Fibroblast of peridontal ligament (primary cell): ENCODE measurements at regions not wholly inside any gene's neighbourhood (a gene's known extent, or its start where the extent isn't known, plus 50 kb on each side); places are given as distances from the start of the nearest gene placed in this dataset.

Experiments used
- DNase-seq: peaks from one replicate; pipeline ENCODE4 v3.0.0-alpha.2; 2010; ENCODE audit errors: extremely low read depth

DNA sequence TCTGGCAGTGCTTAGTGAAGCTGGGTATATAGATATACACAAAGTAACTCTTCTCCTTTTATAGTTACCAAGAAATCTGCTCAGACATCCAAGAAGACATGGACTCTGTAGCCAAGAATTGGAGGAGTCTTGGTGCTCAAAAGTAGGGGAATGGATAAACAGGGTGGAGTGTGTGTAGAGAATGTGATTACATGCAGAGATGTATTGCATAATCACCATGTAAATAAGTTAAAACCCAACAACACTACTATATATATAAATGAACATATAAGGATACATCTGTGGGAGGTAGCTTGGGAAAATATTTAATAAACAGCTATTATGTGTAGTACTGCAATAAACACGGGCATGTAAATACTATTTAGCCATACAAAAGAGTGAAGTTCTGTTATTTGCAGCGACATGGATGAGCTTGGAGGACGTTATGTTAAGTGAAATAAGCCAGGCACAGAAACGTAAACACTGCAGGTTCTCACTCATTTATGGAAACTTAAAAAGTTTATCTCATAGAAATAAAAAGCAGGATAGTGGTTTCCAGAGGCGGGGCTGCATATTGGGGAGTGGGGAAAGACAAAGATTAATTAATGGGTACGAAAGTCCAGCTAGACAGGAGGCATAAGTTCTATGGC, 207.5 kb downstream of the TENT4A start:
- no peak for DNase-seq

DNA sequence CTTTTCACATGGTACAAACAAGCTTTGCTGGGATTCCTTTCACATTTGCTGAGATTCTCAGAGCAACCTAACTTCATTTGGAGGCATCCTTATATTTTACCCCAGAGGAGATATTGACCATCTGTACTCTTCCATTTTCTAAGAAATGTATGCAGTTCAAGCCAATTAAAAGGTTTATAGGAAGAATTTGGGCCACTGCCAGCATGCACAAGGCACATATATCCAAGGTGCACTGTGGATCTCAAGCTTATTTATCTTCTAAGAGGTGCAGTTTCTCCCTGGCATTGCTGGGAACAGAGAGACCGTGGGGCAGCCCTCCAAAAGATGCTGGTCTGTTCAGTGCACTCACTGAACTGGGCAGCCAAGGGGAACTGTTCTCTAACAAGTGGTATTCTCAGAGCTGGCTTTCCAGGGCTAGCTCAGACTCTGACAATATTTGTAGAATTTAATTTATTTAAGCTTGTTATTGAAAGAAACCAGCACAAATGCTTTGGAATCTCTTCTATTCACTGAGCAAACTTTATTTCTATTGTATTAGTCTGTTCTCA, 213.3 kb downstream of the TENT4A start:
- DNase-seq, result no peak

DNA sequence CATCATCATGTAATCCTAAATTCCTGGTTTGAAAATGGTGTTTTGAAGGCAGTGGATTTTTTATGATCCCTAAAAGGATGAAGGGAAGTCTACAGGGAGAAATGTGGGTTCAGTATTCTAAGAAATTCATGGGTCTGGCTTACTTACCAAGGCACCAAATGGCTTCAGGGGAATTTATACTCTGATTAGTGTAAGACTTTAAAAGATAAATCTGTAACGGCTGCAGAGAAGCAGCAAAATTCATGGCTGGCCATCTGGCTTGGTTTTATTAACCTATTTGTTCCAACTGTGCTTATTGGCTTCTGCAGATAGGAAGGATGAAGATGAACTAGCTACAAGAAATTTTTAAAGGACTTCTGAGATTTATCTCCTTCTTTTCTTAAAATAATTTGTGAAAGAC, 222.8 kb downstream of the TENT4A start:
- no peak for DNase-seq

DNA sequence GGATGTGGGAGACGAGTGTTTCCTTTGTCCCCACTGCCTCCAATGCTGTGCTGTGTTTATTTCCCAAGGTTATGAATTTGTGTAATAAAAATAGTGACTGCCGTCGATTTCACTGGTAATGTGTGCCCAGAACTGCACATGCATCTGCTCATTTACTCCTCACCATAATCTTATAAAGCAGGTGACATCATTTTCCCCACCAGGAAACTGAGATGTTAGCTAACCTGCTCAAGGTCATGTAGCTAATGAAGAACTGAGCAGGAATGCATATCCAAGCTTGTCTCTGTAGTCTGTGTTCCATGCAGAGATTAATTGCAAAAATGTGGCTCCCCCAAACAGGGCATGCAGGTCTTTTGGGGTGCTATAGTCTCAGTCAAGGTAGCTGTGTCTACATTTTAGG, 224.4 kb downstream of the TENT4A start:
- DNase-seq, result no peak

DNA sequence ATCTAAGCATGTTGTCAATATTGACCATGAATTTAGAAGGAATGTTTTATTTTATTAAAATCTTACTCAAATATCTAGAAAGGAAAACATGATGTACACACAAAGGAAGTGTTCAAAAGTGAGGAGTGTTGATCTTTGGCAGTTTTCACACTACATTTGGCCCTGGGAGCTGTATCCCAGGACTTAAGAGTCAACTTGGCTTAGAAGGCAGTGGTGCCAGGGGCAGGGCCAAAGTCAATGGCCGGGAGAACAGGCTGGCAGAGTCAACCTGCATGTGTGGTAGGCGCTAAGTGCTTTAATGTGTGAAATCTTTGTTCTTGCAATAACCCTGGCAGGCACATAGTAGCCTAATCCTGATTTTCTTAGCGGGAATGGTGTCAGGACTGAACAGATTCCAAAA, 228.4 kb downstream of the TENT4A start:
- DNase-seq, result no peak

DNA sequence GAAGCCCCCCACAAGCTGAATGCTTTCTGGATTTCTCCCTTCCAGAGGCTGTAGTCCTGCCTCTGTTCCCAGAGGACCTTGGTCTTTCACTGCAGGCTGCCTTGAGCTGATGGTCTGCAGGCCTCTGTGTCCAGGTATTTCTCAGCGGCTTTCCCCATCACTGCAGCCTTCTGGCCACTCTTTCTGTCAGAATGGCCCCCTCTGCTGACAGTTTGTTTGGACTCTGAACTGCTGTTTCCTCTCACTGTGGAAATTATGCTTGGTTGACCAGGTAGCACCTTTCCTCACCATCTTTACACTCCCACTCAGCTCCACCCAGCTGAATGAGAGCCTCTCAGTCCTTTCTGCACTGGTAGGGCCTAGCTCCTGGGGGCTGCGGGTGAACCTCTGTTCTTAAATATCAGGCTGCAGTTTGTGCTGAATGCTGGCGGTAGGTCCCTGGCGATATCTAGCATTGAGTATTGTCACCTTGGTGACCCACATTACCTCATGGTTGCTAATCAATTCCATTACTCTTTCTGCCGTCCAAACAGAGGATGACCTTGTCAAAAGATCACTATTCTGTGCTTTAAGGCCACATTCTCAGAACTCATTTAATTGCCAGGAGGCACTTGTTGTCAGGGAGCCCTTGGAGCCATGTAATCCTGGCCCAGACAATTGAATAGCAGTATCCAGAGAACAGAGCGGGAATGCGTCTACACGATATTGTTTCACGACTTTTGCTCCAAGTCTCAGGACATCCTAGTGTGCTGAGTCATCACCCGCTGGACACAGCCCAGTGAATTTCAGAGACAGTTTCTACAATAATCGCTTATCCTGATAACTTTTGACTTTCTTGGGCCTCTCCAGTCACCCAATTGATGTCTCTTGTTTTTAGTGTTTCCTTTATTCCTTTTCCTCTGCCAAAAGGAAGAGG, 230.2 kb downstream of the TENT4A start:
- no peak for DNase-seq

DNA sequence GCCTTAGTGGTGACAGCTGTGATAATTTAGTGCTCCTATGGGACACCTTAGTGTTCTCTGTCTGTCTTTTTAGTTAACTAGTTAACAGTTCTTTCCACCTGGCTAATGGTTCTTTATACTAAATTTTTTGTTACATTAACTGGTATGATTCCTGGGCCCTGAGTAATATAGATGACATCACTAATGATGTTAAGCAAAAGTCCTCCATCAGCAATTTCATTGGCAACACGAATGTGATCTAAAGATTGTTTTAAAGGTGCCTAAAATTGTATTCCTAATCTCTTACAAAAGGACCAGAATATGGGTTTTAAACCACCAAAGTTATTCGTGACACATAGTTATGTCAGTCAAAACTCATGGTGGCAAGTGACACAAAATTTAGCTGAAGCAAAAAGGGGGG, 235.3 kb downstream of the TENT4A start:
- DNase-seq, result no peak

DNA sequence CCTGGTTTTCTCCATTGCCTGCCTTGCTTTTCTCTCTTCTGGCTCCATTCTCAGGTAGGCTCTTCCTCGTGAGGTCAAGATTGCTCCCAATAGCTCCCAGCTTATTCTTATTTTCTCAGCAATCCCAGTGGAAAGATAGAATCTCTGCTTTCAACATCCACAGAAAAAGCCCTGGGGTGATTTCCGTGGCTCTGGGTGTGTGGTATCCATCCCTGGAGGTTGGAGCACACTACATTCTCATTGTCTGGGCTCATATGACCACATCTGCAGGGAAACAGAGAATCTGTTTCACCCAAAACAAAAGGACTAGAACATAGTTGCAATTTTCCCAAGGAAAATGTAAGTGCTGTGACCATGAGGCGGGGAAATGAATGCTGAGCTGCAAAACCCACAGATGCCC, 236.0 kb downstream of the TENT4A start:
- DNase-seq, result no peak

DNA sequence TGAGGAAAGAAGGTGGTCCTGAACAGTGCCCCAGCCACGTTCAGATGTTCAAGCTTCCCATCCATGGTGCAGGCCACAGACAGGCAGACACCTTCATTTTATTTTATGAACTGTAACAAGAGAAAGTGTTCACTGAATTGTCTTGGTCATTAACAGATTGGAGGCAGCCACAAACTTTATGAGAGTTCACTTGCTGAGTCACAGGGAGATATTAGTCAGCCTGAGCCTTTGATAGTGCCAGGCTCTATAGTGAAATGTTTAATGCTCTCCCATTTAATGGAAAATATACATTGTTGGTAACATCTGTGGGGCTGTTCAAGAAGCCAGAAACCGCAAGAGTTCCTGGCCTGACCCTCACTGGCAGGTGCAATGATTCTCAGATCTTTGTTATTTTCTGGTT, 237.0 kb downstream of the TENT4A start:
- no peak for DNase-seq

DNA sequence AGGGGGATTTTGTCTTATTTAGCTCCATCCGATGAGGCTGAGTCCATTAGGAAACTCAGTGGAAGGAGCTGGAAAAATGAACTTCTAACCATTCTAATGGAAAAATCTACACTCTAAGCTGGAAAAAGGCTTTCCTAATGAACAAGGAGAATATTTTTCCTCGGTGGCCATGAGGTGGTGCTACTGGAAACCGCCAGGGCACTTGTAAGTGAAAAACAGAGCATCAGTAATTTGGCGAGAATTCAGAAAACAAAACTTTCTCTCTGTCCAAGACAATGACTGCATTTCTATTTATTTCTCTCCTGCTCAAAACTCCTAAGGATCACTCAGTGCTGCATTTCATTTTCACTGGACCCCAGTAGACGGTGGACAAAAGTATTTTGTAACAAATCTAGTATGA, 237.6 kb downstream of the TENT4A start:
- no peak for DNase-seq

DNA sequence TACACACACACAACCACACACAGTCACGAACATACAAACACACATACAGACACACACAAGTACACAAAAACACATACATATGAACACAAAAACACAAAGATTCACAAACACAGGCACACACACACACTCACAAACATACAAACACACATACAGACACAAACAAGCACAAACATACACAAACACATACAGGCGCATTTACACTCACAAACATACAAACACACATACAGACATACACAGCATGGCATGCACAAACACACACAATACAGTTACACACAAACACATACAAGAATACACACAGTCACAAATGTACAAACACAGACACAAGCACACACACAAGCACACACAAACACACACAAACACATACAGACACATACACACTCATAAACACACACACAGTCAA, 247.9 kb downstream of the TENT4A start:
- no peak for DNase-seq

DNA sequence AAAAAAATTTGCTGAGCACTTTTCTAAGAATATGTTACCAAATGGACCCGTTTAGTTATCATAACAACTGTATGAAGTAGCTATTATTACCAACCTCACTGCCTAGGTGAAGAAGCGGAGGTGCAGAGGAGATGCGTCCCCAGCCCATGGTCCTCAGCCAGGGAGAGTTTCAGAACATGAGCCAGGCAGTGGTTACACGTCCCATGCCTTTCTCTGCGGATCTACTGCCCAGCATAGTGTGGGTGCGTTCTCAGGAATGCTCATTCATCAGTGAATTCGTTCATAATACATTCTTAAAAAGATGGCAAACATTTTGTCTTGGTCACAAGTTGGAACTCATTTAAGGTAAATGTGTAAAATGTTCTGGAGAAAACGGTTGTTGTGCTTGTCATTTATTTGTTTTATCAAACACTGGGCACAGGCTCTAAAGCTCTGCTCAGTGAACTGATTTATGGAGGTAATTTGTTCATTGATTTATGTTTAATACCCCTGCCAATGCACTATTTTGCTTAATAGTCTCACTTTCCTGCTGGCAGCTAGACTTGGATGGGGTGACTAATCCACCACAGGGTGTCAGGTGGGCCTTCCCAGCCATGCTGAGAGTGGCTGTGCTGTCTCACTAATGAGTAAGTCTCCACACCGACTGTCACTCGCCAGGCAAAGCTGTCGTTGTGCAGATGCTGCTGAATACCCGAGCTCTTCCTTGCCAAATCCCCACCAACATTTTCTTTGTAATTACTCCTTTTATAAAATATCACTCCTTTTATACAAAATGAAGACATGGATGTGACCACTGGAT, 248.8 kb downstream of the TENT4A start:
- DNase-seq, result no peak

DNA sequence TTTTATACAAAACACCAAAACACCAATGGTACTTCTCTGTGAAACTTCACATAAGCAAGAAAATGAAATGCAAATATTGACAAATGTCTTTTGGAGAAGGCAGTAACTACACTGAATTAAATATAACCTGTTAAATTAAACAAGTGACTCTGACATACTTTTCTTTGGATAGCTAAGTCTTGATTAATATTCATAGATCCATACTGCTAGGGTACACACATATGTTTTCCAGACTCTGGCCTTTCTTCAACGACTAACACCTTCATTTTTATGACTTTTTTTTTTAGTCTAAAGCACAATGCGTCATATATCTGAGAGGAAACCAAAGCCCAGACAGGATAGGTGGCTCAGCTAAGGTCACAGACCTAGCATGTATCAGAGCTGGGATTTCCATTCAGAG, 263.7 kb downstream of the TENT4A start:
- DNase-seq, result no peak

DNA sequence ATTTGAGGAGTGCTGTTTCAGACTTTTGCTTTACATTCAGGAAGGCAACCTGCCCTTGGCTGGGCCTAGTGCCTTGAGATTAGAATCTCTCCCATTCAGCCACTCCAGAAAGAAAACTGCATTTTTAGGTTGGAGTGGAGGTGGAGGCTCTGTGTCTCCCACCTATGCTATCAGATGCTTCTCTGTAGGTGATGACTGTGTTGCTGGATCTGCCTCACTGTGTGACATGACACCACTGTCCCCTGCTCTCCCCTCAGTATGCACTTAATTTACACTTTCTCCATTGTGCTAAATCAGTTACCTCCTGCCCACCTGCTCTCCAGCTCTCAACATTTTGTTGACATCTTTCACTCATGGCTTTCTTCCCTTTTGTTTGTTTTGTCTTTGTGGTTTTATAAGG, 265.8 kb downstream of the TENT4A start:
- DNase-seq, result no peak

DNA sequence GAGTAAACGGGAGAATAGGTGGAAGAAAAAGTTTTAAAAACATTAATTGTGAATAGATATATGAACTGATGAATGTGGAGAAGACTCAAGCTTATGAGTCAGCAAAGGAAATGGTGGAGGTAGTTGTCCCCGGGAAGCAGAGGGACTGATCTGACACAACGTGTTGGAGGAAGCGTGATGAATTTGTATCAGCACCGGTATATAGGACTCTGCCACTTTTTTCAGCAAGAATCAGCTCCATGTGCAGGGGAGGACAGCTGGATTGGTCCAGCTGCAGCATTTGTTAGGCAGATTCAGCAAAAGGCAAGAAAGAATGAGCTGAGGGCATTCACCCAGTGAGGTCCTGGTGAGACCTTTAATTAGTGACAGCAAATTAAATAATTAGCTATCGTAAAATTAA, 276.0 kb downstream of the TENT4A start:
- no peak for DNase-seq

DNA sequence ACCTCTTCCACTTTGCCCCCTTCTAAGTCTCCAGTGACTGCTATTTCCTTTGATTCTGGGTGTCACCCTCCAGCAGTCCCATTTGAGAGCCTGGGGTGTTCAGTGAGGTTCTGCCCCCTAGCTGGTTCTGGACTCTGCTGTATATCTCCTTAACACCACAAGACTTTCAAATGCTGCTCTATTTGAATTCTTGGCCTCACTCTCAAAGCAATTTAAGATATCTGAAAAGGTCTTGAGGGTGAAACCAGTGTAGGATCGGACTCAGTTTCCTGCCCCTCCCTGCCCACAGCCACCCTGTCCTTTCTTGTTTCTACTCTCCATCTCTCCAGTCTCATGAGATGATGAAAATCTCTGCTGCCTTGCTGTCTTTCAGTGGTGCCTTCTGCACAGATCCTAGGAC, 280.9 kb downstream of the TENT4A start:
- DNase-seq, result no peak

DNA sequence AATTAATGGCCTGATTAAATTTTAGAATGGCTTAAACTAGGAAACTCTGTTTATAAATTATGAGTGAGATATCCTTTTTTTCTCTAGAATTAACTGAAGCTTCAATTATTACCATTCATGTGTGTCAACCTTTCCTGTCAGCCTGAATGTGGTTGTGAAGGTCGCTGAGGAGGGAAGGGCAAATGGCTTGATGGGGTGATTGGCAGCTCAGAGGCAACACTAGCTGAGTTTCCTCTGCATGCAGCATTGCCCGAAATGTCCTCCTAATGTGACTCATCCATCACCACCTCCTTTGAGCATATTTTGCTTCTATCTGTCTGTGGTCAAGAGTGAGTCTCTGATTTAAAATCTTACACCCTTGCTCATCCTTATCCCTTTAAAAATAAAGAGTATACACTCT, 281.9 kb downstream of the TENT4A start:
- DNase-seq, result no peak

DNA sequence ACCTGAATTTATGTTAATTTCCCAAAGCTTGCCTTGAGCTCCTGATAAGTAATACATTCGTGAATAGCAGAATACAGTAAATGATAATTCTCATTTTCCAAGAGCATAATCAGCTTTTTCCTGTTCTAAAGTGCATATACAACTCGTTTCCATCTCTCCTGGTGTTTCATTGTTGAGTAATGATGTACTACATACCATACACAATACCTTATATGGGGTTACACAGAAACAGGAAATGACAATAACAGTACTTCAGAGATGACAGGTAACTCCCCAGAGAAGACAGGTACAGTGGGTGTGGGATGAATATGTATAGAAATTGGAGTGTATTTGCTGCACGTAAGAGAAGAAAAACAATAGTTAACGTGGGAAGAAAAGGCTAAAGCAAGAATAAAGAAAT, 287.1 kb downstream of the TENT4A start:
- no peak for DNase-seq

DNA sequence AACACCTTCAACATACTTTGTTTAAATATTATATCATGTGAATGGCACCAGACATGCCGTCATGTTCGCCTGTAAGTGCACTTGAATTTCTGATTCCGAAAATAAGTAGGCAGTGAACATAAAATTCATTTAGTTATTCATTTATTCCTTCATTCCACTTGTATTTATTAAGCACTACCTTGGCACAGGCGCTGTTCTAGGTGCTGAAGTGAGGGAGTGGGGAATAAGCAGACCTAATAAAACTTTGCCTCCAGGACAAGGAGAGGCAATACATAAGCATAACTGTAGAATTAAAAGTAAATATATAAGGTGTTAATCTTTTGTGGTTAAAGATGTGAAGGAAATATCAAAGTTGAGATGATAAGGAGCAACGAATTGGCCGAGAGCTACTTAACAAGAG, 297.4 kb downstream of the TENT4A start:
- no peak for DNase-seq

DNA sequence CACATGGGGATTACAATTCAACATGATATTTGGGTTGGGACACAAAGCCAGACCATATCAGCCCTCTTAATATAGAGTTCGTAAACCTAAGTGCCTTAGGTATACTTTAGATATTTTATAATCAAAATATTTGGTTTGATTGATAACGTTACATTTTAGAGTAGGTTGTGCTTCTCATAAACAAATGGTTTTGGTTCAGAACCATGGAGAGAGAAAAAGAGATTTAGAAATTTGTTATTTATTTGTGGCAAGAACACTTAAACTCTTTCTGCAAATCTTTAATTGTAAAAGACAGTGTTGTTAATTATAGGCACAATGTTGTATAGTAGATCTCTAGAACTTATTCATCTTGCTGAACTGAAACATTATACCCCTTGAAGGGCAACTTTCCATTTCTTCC, 298.8 kb downstream of the TENT4A start:
- no peak for DNase-seq

DNA sequence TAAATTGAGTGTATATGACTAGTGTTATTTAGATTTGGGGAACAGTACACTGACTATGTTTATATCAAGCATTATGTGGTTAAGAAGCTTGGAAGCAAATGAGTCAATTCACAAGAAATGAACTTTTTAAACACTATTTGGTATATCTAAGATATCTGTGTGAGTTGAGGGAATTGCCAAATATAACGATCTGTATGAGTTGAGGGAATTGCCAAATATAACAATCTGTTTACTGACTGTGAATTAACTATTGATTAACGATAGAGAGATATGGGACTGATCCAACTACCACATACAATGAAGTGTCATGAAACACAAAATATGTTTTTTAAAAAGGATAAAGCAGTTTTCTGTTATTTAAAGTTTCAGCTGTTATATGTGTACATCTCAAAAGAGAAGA, 301.4 kb downstream of the TENT4A start:
- no peak for DNase-seq

DNA sequence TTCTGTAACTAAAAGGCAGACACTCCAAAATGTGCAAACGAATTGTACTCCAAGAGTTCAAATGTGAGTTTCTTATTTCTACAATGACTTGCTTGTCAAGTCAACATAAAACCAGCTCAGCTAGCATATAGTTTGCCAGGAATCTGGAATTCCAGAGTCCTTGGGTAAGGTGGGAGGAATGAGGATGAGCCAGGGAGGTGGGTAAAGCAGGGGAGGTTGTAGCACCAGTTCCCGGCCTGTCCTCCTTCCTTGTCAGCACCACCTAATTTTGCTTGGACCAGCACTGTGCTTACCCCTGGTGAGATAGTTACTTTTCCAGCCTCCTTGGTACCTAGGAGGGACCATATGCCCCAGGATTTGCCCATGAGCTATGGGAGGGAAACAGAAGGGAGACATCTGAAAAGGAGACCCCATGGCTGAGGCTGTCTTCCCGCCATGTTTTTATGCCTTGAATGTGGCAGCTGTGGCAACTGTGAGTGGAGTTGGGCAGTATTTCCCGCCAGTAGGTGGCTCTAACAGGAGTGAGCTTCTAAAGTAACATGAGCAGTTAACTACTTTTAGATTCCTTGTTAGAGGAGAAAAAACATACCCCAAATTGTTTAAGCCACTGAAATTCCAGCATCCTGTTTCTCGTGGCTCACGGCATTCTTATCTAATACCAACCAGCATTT, 302.5 kb downstream of the TENT4A start:
- no peak for DNase-seq
